Spleen (tissue), 11 donors: ENCODE measurements at regions not wholly inside any gene's neighbourhood (a gene's known extent, or its start where the extent isn't known, plus 50 kb on each side); places are given as distances from the start of the nearest gene placed in this dataset.

Source experiments
- DNase-seq: peaks from one replicate; pipeline ENCODE4 v3.0.0-alpha.2; 2020
- H3K27ac ChIP-seq, 8 donors: fragments of 200-600 bp; sonication (generic) in 7 of 8; 1 replicate in 4 of 8; 2 replicates in 4 of 8; pipeline versions ENCODE4 v1.5.0 to v1.8.0; 2016 to 2021; ENCODE audit warnings: inconsistent platforms in 4 of 8, mild to moderate bottlenecking in 4 of 8, moderate library complexity in 1 of 8
- H3K27me3 ChIP-seq, 7 donors: fragments of 200-600 bp; sonication (generic) in 6 of 7; replicated peaks in 1 of 7; 1 replicate in 4 of 7; 2 replicates in 3 of 7; pipeline versions ENCODE4 v1.5.0 to v1.8.0; 2016 to 2021; ENCODE audit warnings: inconsistent platforms in 3 of 7, mild to moderate bottlenecking in 1 of 7
- H3K36me3 ChIP-seq, 6 donors: fragments of 200-600 bp; sonication (generic) in 5 of 6; 1 replicate in 4 of 6; 2 replicates in 2 of 6; pipeline versions ENCODE4 v1.5.0 to v1.8.0; 2016 to 2021; ENCODE audit warnings: inconsistent platforms in 2 of 6
- H3K4me1 ChIP-seq, 6 donors: fragments of 200-600 bp; sonication (generic) in 5 of 6; 1 replicate in 3 of 6; 2 replicates in 3 of 6; pipeline versions ENCODE4 v1.5.0 to v1.8.0; 2016 to 2021; ENCODE audit warnings: inconsistent platforms in 3 of 6
- H3K4me3 ChIP-seq, 8 donors: fragments of 200-600 bp; sonication (generic) in 7 of 8; 1 replicate in 4 of 8; 2 replicates in 4 of 8; pipeline versions ENCODE4 v1.5.0 to v1.8.0; 2016 to 2021; ENCODE audit warnings: inconsistent platforms in 4 of 8, mild to moderate bottlenecking in 4 of 8, moderate library complexity in 2 of 8
- H3K9me3 ChIP-seq, 8 donors: fragments of 200-600 bp; sonication (generic) in 7 of 8; 1 replicate in 4 of 8; 2 replicates in 4 of 8; pipeline versions ENCODE4 v1.5.0 to v1.8.0; 2016 to 2021; ENCODE audit warnings: inconsistent platforms in 4 of 8
- CTCF ChIP-seq, 11 experiments: fragments of 200-600 bp in 7 of 11; fragments of 450-650 bp in 4 of 11; sonication (generic) in 4 of 11; IDR thresholded peaks in 8 of 11; conservative IDR thresholded peaks in 3 of 11; 1 replicate in 7 of 11; 2 replicates in 4 of 11; pipeline versions ENCODE4 v1.4.0 to v1.8.0; 2016 to 2021; ENCODE audit warnings: antibody characterized with exemption in 11 of 11, inconsistent platforms in 4 of 11, mild to moderate bottlenecking in 1 of 11
- POLR2A ChIP-seq, 3 donors: fragments of 450-650 bp; IDR thresholded peaks; one replicate each; pipeline ENCODE4 v1.5.1; 2017; ENCODE audit warnings: antibody characterized with exemption in 3 of 3, mild to moderate bottlenecking in 1 of 3
- POLR2AphosphoS5 ChIP-seq, 3 donors: sonication (generic); formaldehyde crosslinking; IDR thresholded peaks; one replicate each; pipeline ENCODE4 v1.5.1; 2017; ENCODE audit warnings: antibody characterized with exemption in 3 of 3
- WGBS, 5 donors: extraction: QIAGEN DNeasy Blood & Tissue Kit in 3 of 5; methylation state at CpG; one replicate each; pipeline versions ENCODE4 v1.1.5 to v1.1.7; 2013 to 2018; 5-methylcytosine and 5-hydroxymethylcytosine counted together
- intact Hi-C: fragments of 100-400 bp; cut with DNase I; formaldehyde crosslinking; loops from one replicate; pipeline ENCODE4 v1.15.0; 2023; ENCODE audit warnings: low total_unique reads
- donor health status: healthy with polysubstance abuse.
- donor health status: DM: no; HTN: no; CAD: no; lungs with moderate emphysema.
- donor health status: DM: no; HTN: no; CAD: no.
- donor health status: Bipolar disorder and iron deficiency.
- donor health status: healthy.
- donor health status: DM: no; HTN: no; CAD: no.
- donor health status: DM: yes; HTN: yes; CAD: no.

GRCh38 chr18:24942144-24942543 is 409.8 kb downstream of the ZNF521 start:
- H3K27me3 ChIP-seq, result no peaks in the 10 kb centered on the region
- WGBS, 5 donors, result 86 to 97% (median 94%) methylated on average over 4 of the region's 4 CpGs
- no peak for DNase-seq
- no peaks in the 10 kb centered on the region for H3K9me3 ChIP-seq
- H3K36me3 ChIP-seq, result no peaks in the 10 kb centered on the region
- no peak overlapping the region for H3K4me3 ChIP-seq
- no peak overlapping the region for H3K27ac ChIP-seq
- intact Hi-C loops, result no loop called here
- TF ChIP-seq CTCF (IDR thresholded peaks at IDR 0.05 in 8 of 11, conservative IDR thresholded peaks at IDR 0.05 in 3 of 11), result no peak
- TF ChIP-seq POLR2AphosphoS5 (IDR thresholded peaks at IDR 0.05), result no peak
- no peak for TF ChIP-seq POLR2A (IDR thresholded peaks at IDR 0.05)
- no peaks in the 10 kb centered on the region for H3K4me1 ChIP-seq

DNA sequence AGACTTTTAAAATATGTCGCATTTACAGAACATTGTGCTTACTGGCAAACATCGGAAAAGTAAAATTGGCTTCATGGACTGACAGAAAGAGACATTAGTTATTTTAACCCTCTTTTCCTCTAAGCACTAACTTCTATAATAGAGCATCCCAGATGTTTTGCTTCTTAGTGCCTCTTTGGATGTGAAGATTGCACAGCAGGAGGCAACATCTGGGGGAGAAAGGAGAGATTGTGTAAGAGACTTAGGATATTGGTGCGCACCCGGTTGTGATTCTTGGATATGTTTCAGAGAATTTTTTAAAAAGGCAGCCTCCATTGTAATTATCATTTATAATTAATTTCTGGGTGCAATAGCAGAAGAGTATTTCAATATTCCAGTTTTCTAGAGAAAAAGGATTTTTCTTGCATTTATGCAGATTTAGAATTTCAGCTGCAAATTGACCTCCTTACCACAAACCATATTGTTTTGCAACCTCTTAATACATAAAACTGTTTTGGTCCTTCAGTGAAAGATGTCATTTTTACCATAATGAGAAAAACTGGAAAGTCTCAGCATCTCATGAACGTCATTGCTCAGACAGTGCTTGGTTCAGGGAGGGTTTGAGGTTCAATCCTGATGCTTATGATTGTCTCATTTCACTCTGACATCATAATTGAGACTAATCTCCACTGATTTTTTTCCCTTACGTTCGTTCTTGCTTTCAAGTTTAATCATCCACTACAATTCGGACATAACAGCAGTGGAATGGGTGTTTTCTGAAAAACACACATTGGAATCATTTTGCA is 404.3 kb downstream of the ZNF521 start:
- TF ChIP-seq POLR2A (IDR thresholded peaks at IDR 0.05), result no peak
- no peak for TF ChIP-seq CTCF (IDR thresholded peaks at IDR 0.05 in 8 of 11, conservative IDR thresholded peaks at IDR 0.05 in 3 of 11)
- no peak for TF ChIP-seq POLR2AphosphoS5 (IDR thresholded peaks at IDR 0.05)
- DNase-seq, result no peak
- Histone ChIP-seq H3K9me3 (no peaks in the 10 kb centered on the region), H3K27ac (peak overlapping the region in 1 of 8 donors; percentile 29), H3K27me3 (no peaks in the 10 kb centered on the region), H3K4me3 (no peak overlapping the region), H3K36me3 (no peaks in the 10 kb centered on the region), H3K4me1 (peaks cover 0 to 3% (median 0%) of the 10 kb centered on the region in 6 donors)
- whole genome bisulfite sequencing, 5 donors, result 67 to 78% (median 69%) methylated on average over 8 of the region's 8 CpGs
- intact Hi-C loops, result no loop called here

DNA sequence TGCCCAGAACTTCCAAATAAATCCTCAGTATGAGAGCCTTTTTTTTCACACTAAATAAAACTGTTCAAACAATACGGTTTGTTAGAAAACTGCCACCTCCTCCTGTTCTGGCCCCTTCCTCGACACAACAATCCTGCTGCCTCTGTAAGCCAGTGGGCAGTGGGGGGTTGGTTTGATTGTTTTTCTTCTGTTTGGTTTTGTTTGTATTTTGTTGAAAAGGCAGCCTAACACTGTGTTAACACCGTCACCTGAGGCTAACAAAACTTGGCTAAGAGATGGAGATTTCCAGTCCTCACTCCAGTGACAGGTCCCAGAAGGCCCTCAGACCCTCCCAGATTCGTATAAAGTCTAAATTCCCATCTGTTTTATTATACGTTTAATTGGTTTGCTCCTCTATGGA is 402.1 kb downstream of the ZNF521 start:
- Histone ChIP-seq H3K27me3 (no peaks in the 10 kb centered on the region), H3K27ac (peak overlapping the region in 3 of 8 donors; percentile 19 to 33 (median 23)), H3K36me3 (no peaks in the 10 kb centered on the region), H3K9me3 (no peaks in the 10 kb centered on the region), H3K4me3 (no peak overlapping the region), H3K4me1 (peaks cover 0 to 4% (median 0%) of the 10 kb centered on the region in 6 donors)
- intact Hi-C loops, result no loop called here
- TF ChIP-seq POLR2AphosphoS5 (IDR thresholded peaks at IDR 0.05) (no peak), POLR2A (IDR thresholded peaks at IDR 0.05) (no peak), CTCF (IDR thresholded peaks at IDR 0.05 in 8 of 11, conservative IDR thresholded peaks at IDR 0.05 in 3 of 11) (no peak)
- DNase-seq, result no peak
- WGBS, 5 donors, result 79 to 90% (median 82%) methylated on average over 5 of the region's 5 CpGs

DNA sequence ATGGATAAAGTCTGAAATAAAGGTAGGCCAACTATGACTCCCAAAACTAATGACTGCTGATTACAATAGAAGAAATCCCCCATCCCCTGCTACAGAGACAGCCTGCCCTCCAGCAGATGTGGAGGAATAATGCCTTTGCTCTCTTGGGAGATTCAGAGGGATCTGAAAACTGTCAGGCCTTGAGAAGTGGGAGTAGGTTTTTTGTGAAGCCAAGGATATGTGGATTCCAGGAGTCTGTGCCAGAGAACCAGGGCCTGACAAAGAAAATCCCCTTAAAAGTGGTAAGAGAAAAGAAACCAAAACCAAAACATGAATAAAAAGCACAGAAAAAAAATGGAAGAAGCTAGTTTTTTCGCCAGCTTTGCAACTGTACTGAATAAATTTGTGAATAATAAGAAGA is 397.6 kb downstream of the ZNF521 start:
- H3K36me3 ChIP-seq, result no peaks in the 10 kb centered on the region
- no peaks in the 10 kb centered on the region for H3K27me3 ChIP-seq
- H3K27ac ChIP-seq, result peak overlapping the region in 7 of 8 donors; percentile 60 to 77 (median 68)
- intact Hi-C loops, result no loop called here
- 40 to 73% (median 59%) methylated on average over 1 of the region's 1 CpG for WGBS, 5 donors
- TF ChIP-seq POLR2A (IDR thresholded peaks at IDR 0.05), result no peak
- no peak for TF ChIP-seq POLR2AphosphoS5 (IDR thresholded peaks at IDR 0.05)
- no peak for TF ChIP-seq CTCF (IDR thresholded peaks at IDR 0.05 in 8 of 11, conservative IDR thresholded peaks at IDR 0.05 in 3 of 11)
- H3K4me3 ChIP-seq, result peak overlapping the region in 3 of 8 donors; percentile 7 to 11 (median 10)
- H3K4me1 ChIP-seq, result peaks cover 0 to 7% (median 0%) of the 10 kb centered on the region in 6 donors
- DNase-seq, result no peak
- H3K9me3 ChIP-seq, result no peaks in the 10 kb centered on the region
